DMS53 treated with DMSO at 0.1 percent for 48 hours (cell line): ENCODE measurements at regions not wholly inside any gene's neighbourhood (a gene's known extent, or its start where the extent isn't known, plus 50 kb on each side); places are given as distances from the start of the nearest gene placed in this dataset.
A peak's percentile ranks its signal among the peaks of the same experiment; 100 is the strongest.

Experiments used
- DNase-seq: peaks from one replicate; lab custom pipeline; 2025; ENCODE audit not compliant: unreplicated experiment; lab: John Stamatoyannopoulos, UW

- DNase-seq = no peak
These were observed 182.8 kb downstream of the PIK3C3 start for GRCh38 chr18:42137693-42138375.

DNA sequence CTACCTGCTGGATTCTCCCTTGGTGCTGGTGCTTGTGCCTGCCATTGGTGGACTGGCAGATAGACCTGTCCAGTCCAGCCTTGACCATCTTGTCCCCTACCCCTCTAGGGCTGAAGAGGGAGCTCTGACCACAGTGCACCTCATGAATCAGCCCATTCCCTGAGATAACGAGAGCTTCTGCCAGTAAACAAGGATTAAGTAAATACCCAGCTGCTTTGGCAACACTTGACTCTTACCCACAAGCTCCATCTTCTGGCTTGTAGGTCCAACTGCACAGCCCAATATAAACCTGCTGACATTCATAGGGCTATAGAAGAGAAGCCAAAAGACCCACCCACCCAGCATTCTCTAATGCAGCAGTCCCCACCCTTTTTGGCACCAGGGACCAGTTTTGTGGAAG is 186.4 kb downstream of the PIK3C3 start:
- DNase-seq = peak; percentile 24

- no peak for DNase-seq
These were observed 200.0 kb downstream of the PIK3C3 start for GRCh38 chr18:42155024-42155423.

DNA sequence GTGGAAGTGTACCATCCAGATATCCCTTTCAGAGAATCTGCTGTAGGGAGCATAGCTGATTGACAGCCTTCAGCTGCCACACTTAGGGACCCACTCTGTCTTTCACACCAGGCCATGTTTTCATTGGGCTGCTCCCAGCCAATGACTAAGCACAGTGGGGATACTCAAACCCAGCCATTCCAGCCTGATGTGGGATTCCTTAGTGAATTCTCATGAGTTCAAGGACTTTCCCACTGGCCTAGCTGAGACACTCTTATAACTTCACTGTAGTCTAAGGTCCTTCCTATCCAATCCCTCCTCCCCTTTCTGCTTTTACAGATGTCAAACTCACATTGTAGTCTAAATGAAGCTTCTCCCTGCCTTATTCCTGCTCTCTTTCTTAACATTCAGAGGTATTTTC is 201.2 kb downstream of the PIK3C3 start:
- no peak for DNase-seq

- no peak for DNase-seq
These were observed 202.4 kb downstream of the PIK3C3 start for GRCh38 chr18:42157420-42157819.

DNA sequence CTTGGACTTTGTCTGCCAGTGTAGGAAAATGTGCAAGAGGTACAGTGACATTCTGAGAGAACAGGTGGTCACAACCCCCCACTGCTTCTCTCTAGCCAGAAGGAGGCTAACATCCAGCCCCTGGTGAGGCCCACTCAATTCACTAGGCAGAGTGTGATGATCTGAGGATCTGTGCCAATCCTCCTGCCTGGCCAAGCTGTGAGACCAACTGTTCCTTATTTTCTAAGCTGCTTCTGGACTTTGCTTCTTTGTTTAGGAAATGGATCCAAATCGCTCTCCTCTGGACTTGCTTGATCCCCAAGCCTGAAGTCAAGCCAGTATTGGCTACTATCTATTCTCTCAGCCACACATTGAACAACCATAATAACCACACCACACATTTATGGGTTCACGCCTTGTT is 202.8 kb downstream of the PIK3C3 start:
- no peak for DNase-seq

DNA sequence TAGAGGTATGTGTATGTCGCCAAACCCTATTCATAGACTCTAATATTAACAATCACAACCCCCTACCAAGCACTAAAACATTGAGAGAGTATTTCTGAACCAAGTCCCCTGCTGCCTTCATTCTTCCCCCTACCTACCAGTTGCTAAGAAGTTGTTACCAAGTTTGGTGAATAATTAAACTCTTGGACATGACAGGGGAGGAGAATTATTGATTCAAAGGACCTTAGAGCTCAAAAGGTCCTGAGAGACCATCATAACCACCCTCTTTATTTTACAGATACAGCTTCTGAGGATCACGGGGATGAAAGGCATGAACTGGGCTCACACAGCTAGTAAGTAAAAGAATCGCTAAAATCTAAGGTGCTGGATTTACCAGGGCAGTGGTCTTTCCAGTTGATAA is 204.1 kb downstream of the PIK3C3 start:
- no peak for DNase-seq

GRCh38 chr18:42163321-42163720 is 208.3 kb downstream of the PIK3C3 start:
- DNase-seq = no peak

DNA sequence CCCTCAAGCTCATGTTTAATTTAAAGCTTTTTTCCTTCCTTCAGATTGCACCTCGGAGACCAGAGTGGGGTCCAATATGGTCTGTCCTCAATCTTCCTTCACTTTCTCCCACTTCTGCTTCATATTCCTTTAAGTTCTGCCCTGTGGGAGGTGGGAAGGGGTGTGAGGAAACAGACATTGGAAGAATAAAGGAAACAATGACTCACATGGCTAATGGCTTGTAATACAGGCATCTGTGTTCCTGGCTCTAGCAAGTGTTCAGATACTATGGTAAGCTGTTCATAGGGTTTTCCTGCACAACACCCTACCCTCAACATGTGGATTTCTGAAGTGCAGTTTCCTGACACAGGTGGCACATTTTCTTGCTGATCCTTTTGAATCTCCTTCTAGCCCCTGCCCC is 209.5 kb downstream of the PIK3C3 start:
- no peak for DNase-seq

GRCh38 chr18:42165922-42166513 is 211.0 kb downstream of the PIK3C3 start:
- DNase-seq = no peak

- no peak for DNase-seq
These were observed 213.5 kb downstream of the PIK3C3 start for GRCh38 chr18:42168487-42168886.

GRCh38 chr18:42168907-42169306 is 213.9 kb downstream of the PIK3C3 start:
- no peak for DNase-seq

DNA sequence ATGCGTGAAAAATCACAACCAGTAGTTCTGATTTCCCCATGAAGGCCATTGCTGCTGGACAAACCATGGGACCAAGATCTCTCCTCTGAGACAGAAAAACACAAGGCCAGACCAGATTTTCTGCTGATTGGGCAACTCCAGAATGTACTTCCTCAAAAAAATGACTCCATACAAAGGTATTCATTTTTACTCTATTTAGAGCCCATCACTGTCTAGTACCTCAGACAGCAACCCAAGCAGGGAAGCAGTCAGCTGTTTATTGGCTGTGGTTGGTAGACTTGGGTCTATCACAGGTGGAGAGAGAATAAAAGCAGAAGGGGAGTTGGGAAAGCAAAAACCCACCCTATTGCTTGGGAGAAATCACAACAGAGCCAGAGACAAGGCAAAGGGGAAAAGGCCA is 219.9 kb downstream of the PIK3C3 start:
- DNase-seq = no peak

- DNase-seq = no peak
These were observed 221.6 kb downstream of the PIK3C3 start for GRCh38 chr18:42176599-42176998.

DNA sequence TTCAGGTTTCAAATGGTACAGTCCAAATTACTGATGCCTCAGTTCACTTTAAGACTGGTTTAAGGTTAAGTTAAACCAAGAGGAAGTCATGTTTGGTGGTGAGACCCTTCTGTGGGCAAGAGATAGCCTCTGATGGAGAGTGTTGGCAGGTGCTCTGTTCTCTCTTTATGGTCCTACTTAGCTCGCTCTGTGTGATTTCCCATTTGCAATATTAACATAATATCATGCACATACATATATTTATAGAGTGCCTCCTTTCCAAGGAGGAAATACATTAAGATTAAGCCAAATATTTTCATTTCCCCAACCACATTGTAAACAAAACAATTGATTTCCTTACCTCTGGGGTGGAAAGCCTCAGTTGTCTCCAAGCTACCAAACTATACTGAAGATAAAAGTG is 222.4 kb downstream of the PIK3C3 start:
- no peak for DNase-seq

DNA sequence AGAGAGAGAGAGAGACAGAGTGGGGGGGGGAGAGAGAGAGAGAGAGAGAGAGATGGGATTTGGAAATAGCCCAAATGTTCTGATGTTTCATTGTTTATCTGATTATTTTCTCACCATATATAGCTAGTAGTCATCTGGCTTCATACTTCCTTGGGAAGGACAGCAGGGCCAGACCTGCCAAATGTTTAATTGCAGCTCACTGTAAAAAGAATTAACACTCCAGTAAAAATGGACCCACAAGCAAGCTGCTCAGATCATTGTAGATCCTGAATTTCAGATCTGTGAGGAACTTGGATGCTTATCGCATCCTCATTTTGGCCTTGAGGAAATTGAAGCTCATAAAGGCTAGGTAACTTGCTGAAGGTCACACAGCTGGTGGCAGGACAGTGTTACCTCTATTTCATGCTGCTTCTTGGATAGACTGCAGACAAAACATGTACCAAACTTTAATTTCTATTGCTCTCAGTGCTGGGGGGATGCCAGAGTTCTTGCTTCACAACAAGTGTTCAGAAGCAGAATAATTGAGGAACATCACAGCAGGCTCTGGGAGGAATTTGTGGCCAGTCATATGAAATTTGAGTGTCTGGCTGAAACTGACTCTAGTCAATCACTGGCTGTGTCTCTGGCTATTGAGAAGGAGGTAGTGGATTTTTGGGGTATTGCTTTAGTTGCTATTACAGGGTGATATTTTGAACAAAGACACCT is 223.5 kb downstream of the PIK3C3 start:
- DNase-seq = no peak

GRCh38 chr18:42179542-42180121 is 224.6 kb downstream of the PIK3C3 start:
- DNase-seq = no peak

- DNase-seq = no peak
These were observed 226.4 kb downstream of the PIK3C3 start for GRCh38 chr18:42181474-42181873.

DNA sequence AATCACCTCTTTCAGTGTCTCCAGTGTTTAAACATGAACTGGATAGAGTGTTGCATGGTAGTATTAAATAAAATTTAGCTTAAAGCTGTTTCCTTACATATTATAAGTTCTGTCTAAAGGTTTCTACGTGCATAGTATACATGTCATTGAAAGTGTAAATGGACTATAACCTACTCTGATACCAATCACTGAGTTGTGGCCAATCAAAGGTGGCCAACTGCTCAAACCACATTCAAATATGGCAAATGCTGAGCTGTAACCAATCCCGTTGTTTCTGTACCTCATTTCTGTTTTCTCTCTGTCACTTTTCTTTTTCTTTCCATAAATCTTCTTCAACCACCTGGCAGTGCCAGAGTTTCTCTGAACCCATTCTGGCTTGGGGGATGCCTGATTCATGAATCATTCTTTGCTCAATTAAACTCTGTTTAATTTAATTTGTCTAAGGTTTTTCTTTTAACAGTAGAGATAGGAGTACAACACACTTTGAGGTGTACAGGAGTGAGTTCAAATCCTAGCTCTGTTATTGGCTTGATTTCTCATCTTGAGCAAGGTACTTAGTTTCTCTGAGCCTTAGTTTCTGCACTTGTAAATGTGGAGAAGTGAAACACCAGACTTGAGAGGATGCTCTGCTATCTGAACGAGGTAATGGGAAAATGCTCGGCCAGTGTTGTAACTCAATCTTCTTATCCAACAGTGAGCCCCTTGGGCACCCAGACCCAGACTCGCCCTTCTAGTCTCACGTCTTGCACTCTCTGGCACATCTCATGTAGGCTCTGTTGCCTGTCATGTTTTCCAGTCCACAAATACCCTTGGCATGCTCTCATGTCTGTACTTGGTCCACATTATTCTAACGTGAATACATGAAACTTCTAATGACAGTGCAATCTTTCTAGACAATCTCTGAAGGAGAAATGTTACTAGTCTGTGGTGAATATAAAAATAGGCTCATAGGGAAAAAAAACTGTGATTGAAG is 228.0 kb downstream of the PIK3C3 start:
- no peak for DNase-seq

DNA sequence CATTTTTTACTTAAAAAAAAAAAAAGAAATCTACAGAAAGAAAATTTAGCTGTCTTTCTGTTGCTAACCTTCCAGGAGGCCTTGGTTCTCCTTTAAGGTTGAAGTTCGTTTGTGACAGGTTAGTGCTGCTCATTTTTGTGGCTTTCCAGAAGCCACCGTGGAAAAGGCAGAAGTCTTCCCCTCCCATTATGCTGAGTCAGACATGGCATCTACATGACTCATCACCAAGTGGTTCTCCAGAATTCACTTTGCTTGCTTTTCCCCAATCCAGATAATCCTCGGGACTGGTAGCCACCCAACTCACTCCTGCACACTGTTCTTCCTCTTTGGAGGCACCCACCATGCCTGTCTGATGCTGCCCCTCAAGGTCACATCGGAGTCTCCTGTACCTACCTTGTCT is 228.7 kb downstream of the PIK3C3 start:
- peak; percentile 29 for DNase-seq
